GM21737 (cell line): ENCODE measurements at regions not wholly inside any gene's neighbourhood (a gene's known extent, or its start where the extent isn't known, plus 50 kb on each side); places are given as distances from the start of the nearest gene placed in this dataset.
"Not testable (repeated sequence)": the region's sequence is repeated elsewhere in the genome, so short reads cannot be mapped to it uniquely, and the experiment has no call there.

Experiments used
- ATAC-seq: cut with Tn5 transposase; IDR thresholded peaks from one replicate; pipeline ENCODE4 v1.9.1; 2021; ENCODE audit warnings: mild to moderate bottlenecking, moderate library complexity; ENCODE audit not compliant: unreplicated experiment

GRCh38 chr2:133871545-133872209 is 303.4 kb upstream of the NCKAP5 start:
- no peak for ATAC-seq

GRCh38 chr2:133878326-133878725 is 310.1 kb upstream of the NCKAP5 start:
- ATAC-seq, result no peak

- no peak for ATAC-seq
Measured at GRCh38 chr2:133879703-133880102, 311.4 kb upstream of the NCKAP5 start.

- not testable (repeated sequence) for ATAC-seq
Measured at GRCh38 chr2:133882159-133882558, 313.9 kb upstream of the NCKAP5 start.

GRCh38 chr2:133884739-133885381 is 316.6 kb upstream of the NCKAP5 start:
- ATAC-seq, result no peak

- no peak for ATAC-seq
Measured at GRCh38 chr2:133885847-133886246, 317.6 kb upstream of the NCKAP5 start.

- no peak for ATAC-seq
Measured at GRCh38 chr2:133886735-133887675, 318.7 kb upstream of the NCKAP5 start.

- ATAC-seq, result no peak
Measured at GRCh38 chr2:133887676-133888040, 319.4 kb upstream of the NCKAP5 start.

GRCh38 chr2:133888107-133888506 is 319.8 kb upstream of the NCKAP5 start:
- no peak for ATAC-seq

- ATAC-seq, result no peak
Measured at GRCh38 chr2:133888621-133889219, 320.5 kb upstream of the NCKAP5 start.

GRCh38 chr2:133892352-133892913 is 324.2 kb upstream of the NCKAP5 start:
- ATAC-seq, result no peak

- no peak for ATAC-seq
Measured at GRCh38 chr2:133894429-133894828, 326.2 kb upstream of the NCKAP5 start.

GRCh38 chr2:133897838-133898237 is 329.6 kb upstream of the NCKAP5 start:
- ATAC-seq, result not testable (repeated sequence)

- no peak for ATAC-seq
Measured at GRCh38 chr2:133900909-133901308, 332.6 kb upstream of the NCKAP5 start.

GRCh38 chr2:133906396-133906795 is 338.1 kb upstream of the NCKAP5 start:
- ATAC-seq, result no peak

GRCh38 chr2:133906926-133907325 is 338.7 kb upstream of the NCKAP5 start:
- ATAC-seq, result no peak

- ATAC-seq, result no peak
Measured at GRCh38 chr2:133908171-133908570, 339.9 kb upstream of the NCKAP5 start.

- no peak for ATAC-seq
Measured at GRCh38 chr2:133918141-133918540, 335.7 kb upstream of the MGAT5 start.

- ATAC-seq, result no peak
Measured at GRCh38 chr2:133919285-133919684, 334.6 kb upstream of the MGAT5 start.

GRCh38 chr2:133927894-133928293 is 326.0 kb upstream of the MGAT5 start:
- ATAC-seq, result no peak

GRCh38 chr2:133936096-133936495 is 317.8 kb upstream of the MGAT5 start:
- no peak for ATAC-seq
